ENCODE measurements at regions not wholly inside any gene's neighbourhood (a gene's known extent, or its start where the extent isn't known, plus 50 kb on each side); places are given as distances from the start of the nearest gene placed in this dataset.
"Not testable (repeated sequence)": the region's sequence is repeated elsewhere in the genome, so short reads cannot be mapped to it uniquely, and the experiment has no call there.

- DNase-seq (ENCODE audit: low read depth in 2 of 2) = no peak
These were observed 73.4 kb upstream of the EIF5 start for GRCh38 chr14:103260629-103261124.

- DNase-seq (ENCODE audit: low read depth in 2 of 2) = no peak
These were observed 66.7 kb upstream of the EIF5 start for GRCh38 chr14:103267226-103267910.

- DNase-seq (ENCODE audit: low read depth in 2 of 2) = no peak
These were observed 62.8 kb upstream of the EIF5 start for GRCh38 chr14:103271189-103271588.

GRCh38 chr14:103273145-103273744, 60.8 kb upstream of the EIF5 start:
- no peak for DNase-seq (ENCODE audit: low read depth in 2 of 2)

GRCh38 chr14:103273745-103274615, 60.1 kb upstream of the EIF5 start:
- no peak for DNase-seq (ENCODE audit: low read depth in 2 of 2)

- no peak for DNase-seq (ENCODE audit: low read depth in 2 of 2)
These were observed 59.0 kb upstream of the EIF5 start for GRCh38 chr14:103275000-103275399.

- no peak for DNase-seq (ENCODE audit: low read depth in 2 of 2)
These were observed 56.1 kb upstream of the EIF5 start for GRCh38 chr14:103277931-103278330.

- DNase-seq (ENCODE audit: low read depth in 2 of 2) = no peak
These were observed 54.7 kb upstream of the EIF5 start for GRCh38 chr14:103279142-103280025.

- no peak for DNase-seq (ENCODE audit: low read depth in 2 of 2)
These were observed 53.6 kb upstream of the EIF5 start for GRCh38 chr14:103280278-103280928.

GRCh38 chr14:103281496-103282231, 52.4 kb upstream of the EIF5 start:
- no peak for DNase-seq (ENCODE audit: low read depth in 2 of 2)

GRCh38 chr14:103282309-103282708, 51.7 kb upstream of the EIF5 start:
- not testable (repeated sequence) for DNase-seq (ENCODE audit: low read depth in 2 of 2)

GRCh38 chr14:103282932-103283331, 51.1 kb upstream of the EIF5 start:
- DNase-seq (ENCODE audit: low read depth in 2 of 2) = no peak

GRCh38 chr14:103283916-103284315, 50.1 kb upstream of the EIF5 start:
- no peak for DNase-seq (ENCODE audit: low read depth in 2 of 2)
